SK-N-MC (cell line): ENCODE measurements at regions not wholly inside any gene's neighbourhood (a gene's known extent, or its start where the extent isn't known, plus 50 kb on each side); places are given as distances from the start of the nearest gene placed in this dataset.
"Not testable (repeated sequence)": the region's sequence is repeated elsewhere in the genome, so short reads cannot be mapped to it uniquely, and the experiment has no call there.

Experiments
- EZH2 ChIP-seq: fragments of 200-600 bp; sonication (generic); IDR thresholded peaks from one replicate; pipeline ENCODE4 v1.6.1; 2017; ENCODE audit warnings: antibody characterized with exemption
- POLR2AphosphoS5 ChIP-seq: IDR thresholded peaks from 2 replicates; pipeline ENCODE4 v1.6.1; 2012; ENCODE audit warnings: mild to moderate bottlenecking, low read depth, low read length, borderline replicate concordance

DNA sequence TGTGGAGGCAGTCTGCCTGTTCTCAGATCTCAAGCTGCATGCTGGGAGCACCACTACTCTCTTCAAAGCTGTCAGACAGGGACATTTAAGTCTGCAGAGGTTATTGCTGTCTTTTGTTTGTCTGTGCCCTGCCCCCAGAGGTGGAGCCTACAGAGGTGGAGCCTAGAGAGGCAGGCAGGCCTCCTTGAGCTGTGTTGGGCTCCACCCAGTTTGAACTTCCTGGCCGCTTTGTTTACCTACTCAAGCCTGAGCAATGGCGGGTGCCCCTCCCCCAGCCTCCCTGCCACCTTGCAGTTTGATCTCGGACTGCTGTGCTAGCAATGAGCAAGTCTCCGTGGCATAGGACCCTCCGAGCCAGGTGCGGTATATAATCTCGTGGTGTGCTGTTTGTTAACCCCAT, 64.9 kb upstream of the PARP8 start:
- not testable (repeated sequence) for TF ChIP-seq POLR2AphosphoS5, EZH2
